Prostate gland (tissue), 2 donors: ENCODE measurements at regions not wholly inside any gene's neighbourhood (a gene's known extent, or its start where the extent isn't known, plus 50 kb on each side); places are given as distances from the start of the nearest gene placed in this dataset.

ENCODE experiments used
- POLR2A ChIP-seq: fragments of 450-650 bp; IDR thresholded peaks from one replicate; pipeline ENCODE4 v1.6.1; 2016; ENCODE audit warnings: antibody characterized with exemption, mild to moderate bottlenecking
- POLR2AphosphoS5 ChIP-seq: sonication (generic); formaldehyde crosslinking; IDR thresholded peaks from one replicate; pipeline ENCODE4 v1.6.1; 2017; ENCODE audit warnings: antibody characterized with exemption
- TF ChIP-seq, protein P1 (sequence below), 4 experiments: fragments of 200-600 bp in 2 of 4; fragments of 450-650 bp in 2 of 4; sonication (generic) in 2 of 4; IDR thresholded peaks; 1 replicate in 3 of 4; 2 replicates in 1 of 4; pipeline ENCODE4 v1.5.1; 2016 to 2019; ENCODE audit warnings: antibody characterized with exemption in 4 of 4, mild to moderate bottlenecking in 2 of 4, moderate library complexity in 2 of 4

DNA sequence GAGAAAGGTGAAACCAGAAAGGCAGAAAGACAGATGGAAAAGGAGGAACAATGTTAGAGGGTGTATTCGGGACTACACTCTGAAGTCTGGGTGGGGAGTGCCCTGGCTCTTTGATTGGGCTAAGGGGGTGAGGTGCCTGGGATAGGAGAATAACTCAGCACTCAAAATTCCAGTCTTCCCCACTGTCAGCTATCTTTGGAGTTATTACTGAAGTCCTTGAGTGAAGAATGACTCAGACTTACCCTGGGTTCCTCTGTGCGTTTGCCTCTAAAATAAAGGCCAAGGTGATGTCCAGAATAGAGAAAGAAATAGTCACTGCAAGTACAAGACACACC lies 151.8 kb upstream of the SERPINE2 start:
- TF ChIP-seq, protein P1, sequence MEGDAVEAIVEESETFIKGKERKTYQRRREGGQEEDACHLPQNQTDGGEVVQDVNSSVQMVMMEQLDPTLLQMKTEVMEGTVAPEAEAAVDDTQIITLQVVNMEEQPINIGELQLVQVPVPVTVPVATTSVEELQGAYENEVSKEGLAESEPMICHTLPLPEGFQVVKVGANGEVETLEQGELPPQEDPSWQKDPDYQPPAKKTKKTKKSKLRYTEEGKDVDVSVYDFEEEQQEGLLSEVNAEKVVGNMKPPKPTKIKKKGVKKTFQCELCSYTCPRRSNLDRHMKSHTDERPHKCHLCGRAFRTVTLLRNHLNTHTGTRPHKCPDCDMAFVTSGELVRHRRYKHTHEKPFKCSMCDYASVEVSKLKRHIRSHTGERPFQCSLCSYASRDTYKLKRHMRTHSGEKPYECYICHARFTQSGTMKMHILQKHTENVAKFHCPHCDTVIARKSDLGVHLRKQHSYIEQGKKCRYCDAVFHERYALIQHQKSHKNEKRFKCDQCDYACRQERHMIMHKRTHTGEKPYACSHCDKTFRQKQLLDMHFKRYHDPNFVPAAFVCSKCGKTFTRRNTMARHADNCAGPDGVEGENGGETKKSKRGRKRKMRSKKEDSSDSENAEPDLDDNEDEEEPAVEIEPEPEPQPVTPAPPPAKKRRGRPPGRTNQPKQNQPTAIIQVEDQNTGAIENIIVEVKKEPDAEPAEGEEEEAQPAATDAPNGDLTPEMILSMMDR (IDR thresholded peaks at IDR 0.05) = no peak
- no peak for TF ChIP-seq POLR2AphosphoS5
- TF ChIP-seq POLR2A = no peak
